ENCODE measurements at regions not wholly inside any gene's neighbourhood (a gene's known extent, or its start where the extent isn't known, plus 50 kb on each side); places are given as distances from the start of the nearest gene placed in this dataset.
A peak's percentile ranks its signal among the peaks of the same experiment; 100 is the strongest.
"Not testable (repeated sequence)": the region's sequence is repeated elsewhere in the genome, so short reads cannot be mapped to it uniquely, and the experiment has no call there.

GRCh38 chr20:4465855-4466545, 216.9 kb upstream of the ADRA1D start:
- FAIRE-seq = no peak

GRCh38 chr20:4465212-4465611, 216.1 kb upstream of the ADRA1D start:
- FAIRE-seq = no peak

GRCh38 chr20:4462801-4463200, 213.7 kb upstream of the ADRA1D start:
- FAIRE-seq = not testable (repeated sequence)

- no peak for FAIRE-seq
Observed at GRCh38 chr20:4459081-4459480, 210.0 kb upstream of the ADRA1D start.

GRCh38 chr20:4457566-4458543, 208.8 kb upstream of the ADRA1D start:
- no peak for FAIRE-seq

GRCh38 chr20:4455996-4456395, 206.9 kb upstream of the ADRA1D start:
- FAIRE-seq = no peak

- FAIRE-seq = no peak
Observed at GRCh38 chr20:4455301-4455701, 206.2 kb upstream of the ADRA1D start.

GRCh38 chr20:4454111-4454510, 205.0 kb upstream of the ADRA1D start:
- FAIRE-seq = no peak

GRCh38 chr20:4453359-4453758, 204.3 kb upstream of the ADRA1D start:
- no peak for FAIRE-seq

GRCh38 chr20:4451487-4452081, 202.5 kb upstream of the ADRA1D start:
- no peak for FAIRE-seq

- FAIRE-seq = no peak
Observed at GRCh38 chr20:4449957-4450715, 201.0 kb upstream of the ADRA1D start.

- FAIRE-seq = no peak
Observed at GRCh38 chr20:4445784-4446183, 196.7 kb upstream of the ADRA1D start.

- no peak for FAIRE-seq
Observed at GRCh38 chr20:4445331-4445730, 196.2 kb upstream of the ADRA1D start.

- no peak for FAIRE-seq
Observed at GRCh38 chr20:4444404-4444803, 195.3 kb upstream of the ADRA1D start.

- FAIRE-seq = no peak
Observed at GRCh38 chr20:4443016-4443415, 193.9 kb upstream of the ADRA1D start.

GRCh38 chr20:4441871-4442270, 192.8 kb upstream of the ADRA1D start:
- FAIRE-seq = no peak

GRCh38 chr20:4441191-4441590, 192.1 kb upstream of the ADRA1D start:
- FAIRE-seq = no peak

GRCh38 chr20:4439461-4439860, 190.4 kb upstream of the ADRA1D start:
- no peak for FAIRE-seq

- no peak for FAIRE-seq
Observed at GRCh38 chr20:4437131-4437530, 188.0 kb upstream of the ADRA1D start.

- FAIRE-seq = no peak
Observed at GRCh38 chr20:4435671-4436455, 186.8 kb upstream of the ADRA1D start.

GRCh38 chr20:4435225-4435624, 186.1 kb upstream of the ADRA1D start:
- FAIRE-seq = peak; percentile 90

GRCh38 chr20:4434681-4435080, 185.6 kb upstream of the ADRA1D start:
- peak; percentile 12 for FAIRE-seq

All from endometrium (tissue), 2 donors.